HG03025 (cell line): ENCODE measurements at regions not wholly inside any gene's neighbourhood (a gene's known extent, or its start where the extent isn't known, plus 50 kb on each side); places are given as distances from the start of the nearest gene placed in this dataset.

ENCODE experiments used
- ATAC-seq: cut with Tn5 transposase; IDR thresholded peaks from one replicate; pipeline ENCODE4 v1.9.1; 2021; ENCODE audit warnings: mild to moderate bottlenecking, moderate library complexity; ENCODE audit not compliant: unreplicated experiment, low FRiP score

- ATAC-seq: no peak
These were observed 669.3 kb downstream of the PDHA2 start for GRCh38 chr4:96509039-96509741.

GRCh38 chr4:96519291-96519690, 679.4 kb downstream of the PDHA2 start:
- no peak for ATAC-seq

- no peak for ATAC-seq
These were observed 681.2 kb downstream of the PDHA2 start for GRCh38 chr4:96521046-96521536.

GRCh38 chr4:96523611-96524010, 683.7 kb downstream of the PDHA2 start:
- no peak for ATAC-seq

- ATAC-seq: no peak
These were observed 684.5 kb downstream of the PDHA2 start for GRCh38 chr4:96524311-96524875.

- ATAC-seq: no peak
These were observed 686.0 kb downstream of the PDHA2 start for GRCh38 chr4:96525898-96526297.

DNA sequence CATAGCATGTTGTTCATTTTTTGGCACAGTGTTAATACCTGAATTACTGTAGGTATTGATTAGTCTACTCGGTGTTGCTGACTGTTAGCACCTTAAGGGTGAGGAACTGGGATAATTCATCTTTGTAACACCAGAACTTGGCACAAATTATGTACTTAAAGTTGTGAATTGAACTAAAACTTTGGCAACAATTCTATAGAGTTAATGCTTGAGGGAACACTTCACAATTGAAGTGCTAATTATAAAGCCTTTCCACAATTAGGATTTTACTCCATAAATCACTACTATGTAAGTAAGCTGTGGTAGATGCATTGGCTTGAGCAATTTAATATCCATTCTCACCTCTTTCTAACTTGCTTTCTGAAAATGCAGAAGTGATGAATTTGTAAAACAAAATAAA, 686.7 kb downstream of the PDHA2 start:
- no peak for ATAC-seq

DNA sequence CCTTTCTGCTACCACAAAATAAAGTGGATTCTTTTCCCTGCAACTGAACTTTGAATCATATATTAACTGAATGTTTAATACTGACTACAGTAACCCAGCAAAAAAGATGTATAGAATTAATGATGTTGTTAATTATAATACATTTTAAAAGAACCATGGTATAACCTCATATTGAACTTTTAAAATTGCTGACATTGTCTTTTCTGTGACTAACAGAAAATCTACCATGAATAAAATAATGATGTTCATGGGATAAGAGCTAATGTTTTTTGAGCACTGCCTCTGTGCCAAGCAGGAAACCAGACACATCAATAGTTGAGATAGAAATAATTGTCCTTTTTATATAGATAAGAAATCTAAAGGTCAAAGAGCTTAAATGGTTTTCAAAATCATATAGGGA, 691.9 kb downstream of the PDHA2 start:
- ATAC-seq: no peak

- no peak for ATAC-seq
These were observed 703.5 kb downstream of the PDHA2 start for GRCh38 chr4:96543346-96543745.

DNA sequence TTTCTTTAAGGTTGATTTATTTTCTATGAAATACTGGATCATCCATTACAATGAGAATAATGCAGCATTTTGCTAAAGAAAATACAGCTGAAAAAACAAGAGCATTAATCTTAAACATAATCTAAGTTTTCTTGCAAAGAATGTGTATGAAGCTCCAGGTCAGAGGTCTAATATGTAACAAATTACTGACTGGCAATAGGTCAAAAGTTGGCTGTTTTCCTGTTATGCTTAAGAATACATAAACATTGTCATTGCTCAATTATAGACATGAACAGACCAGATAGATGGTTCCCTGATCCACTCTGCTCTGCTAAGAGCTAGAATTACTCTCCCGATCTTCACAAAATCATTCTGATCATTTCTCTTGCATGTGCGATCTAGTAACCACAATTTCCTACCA, 718.6 kb downstream of the PDHA2 start:
- ATAC-seq: no peak

DNA sequence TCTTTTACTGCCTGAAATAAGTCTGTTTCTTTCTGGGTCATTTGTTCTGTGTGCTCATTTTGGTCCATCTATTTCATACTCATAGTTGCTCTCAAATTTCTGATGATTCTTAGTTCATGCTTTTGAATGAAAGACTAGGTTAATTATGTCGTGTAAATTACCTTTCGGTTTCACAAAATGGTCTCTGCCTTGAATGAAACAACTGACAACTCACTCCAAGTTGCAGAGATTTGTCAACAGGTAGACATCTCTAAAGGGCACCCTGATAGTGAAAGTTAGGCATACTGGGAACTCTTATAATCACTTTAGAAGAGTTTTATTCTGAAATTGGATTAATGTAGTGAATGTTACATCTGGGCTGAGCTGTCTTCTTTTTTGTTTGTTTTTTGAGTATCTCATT, 726.9 kb downstream of the PDHA2 start:
- ATAC-seq: no peak

- no peak for ATAC-seq
These were observed 745.4 kb downstream of the PDHA2 start for GRCh38 chr4:96585304-96585703.

- no peak for ATAC-seq
These were observed 753.5 kb downstream of the PDHA2 start for GRCh38 chr4:96593422-96593821.

- ATAC-seq: no peak
These were observed 758.6 kb downstream of the PDHA2 start for GRCh38 chr4:96598465-96598864.

GRCh38 chr4:96599752-96600151, 759.9 kb downstream of the PDHA2 start:
- no peak for ATAC-seq

DNA sequence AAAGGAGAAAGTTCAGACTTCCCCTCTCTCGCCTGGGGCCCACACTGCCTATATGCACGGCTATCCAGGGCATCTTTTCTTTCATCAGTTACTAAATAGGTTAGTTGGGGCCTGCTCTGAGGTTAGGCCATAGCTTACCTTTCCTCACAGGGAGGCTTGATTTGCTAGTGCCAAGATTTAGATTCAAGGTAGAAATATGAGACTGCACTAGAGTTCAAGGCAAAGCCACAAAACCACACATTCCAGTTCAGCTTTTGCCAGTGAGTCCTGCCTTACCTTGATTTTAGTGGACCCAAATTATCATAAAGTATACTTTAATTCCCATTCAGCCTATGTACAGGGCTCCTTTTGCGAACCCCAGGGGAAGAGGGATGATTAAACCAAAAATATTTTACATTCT, 762.8 kb downstream of the PDHA2 start:
- ATAC-seq: no peak

- ATAC-seq: no peak
These were observed 763.7 kb downstream of the PDHA2 start for GRCh38 chr4:96603641-96604040.

GRCh38 chr4:96606451-96606850, 766.6 kb downstream of the PDHA2 start:
- ATAC-seq: no peak

- ATAC-seq: no peak
These were observed 786.1 kb downstream of the PDHA2 start for GRCh38 chr4:96626023-96626422.

- ATAC-seq: no peak
These were observed 790.9 kb downstream of the PDHA2 start for GRCh38 chr4:96630839-96631238.

GRCh38 chr4:96637971-96638412, 798.1 kb downstream of the PDHA2 start:
- no peak for ATAC-seq

DNA sequence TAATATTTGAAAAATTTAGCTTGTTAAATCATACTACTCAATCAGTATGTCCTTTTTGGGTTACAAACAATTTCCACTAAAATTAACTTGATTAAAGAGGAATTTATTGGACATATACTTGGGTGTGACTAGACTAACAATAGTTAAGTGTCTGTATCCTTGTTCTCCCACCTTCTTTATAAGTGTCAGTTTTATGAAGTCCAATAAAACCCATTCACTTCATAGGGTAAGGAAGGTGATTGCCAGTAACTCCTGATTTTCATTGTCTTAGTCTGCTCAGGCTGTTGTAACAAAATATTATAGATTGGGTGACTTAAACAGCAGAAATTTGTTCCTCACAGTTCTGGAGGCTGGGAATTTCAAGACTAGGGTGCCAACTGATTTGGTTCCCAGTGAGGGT, 800.0 kb downstream of the PDHA2 start:
- no peak for ATAC-seq
